GM12878 (cell line): ENCODE measurements at regions not wholly inside any gene's neighbourhood (a gene's known extent, or its start where the extent isn't known, plus 50 kb on each side); places are given as distances from the start of the nearest gene placed in this dataset.
A peak's percentile ranks its signal among the peaks of the same experiment; 100 is the strongest.

ENCODE experiments used
- ATAC-seq: fragments of 200-7000 bp; cut with Tn5 transposase; 3 replicates; pipeline ENCODE4 v1.9.1; 2020; ENCODE audit warnings: mild to moderate bottlenecking, moderate library complexity
- BruUV-seq: library from RNA; stranded (reverse); fragments of 400-500 nt; replicated peaks from 2 replicates; lab custom pipeline; 2021; lab: Mats Ljungman, UMichigan
- CTCF ChIA-PET: fragments of 300-600 bp; sonication (Branson Sonifier 250); formaldehyde crosslinking; extraction: SDS; loops from one replicate; lab custom pipeline; 2021; ENCODE audit warnings: inconsistent platforms; lab: Yijun Ruan, JAX
- POLR2A ChIA-PET: fragments of 350-600 bp; formaldehyde crosslinking; extraction: SDS; loops from one replicate; lab custom pipeline; 2021; ENCODE audit warnings: inconsistent platforms; lab: Charles Lee
- RAD21 ChIA-PET: fragments of 300-600 bp; sonication (Branson Sonifier 250); formaldehyde crosslinking; loops from one replicate; lab custom pipeline; 2023; ENCODE audit warnings: antibody characterized with exemption; ENCODE audit not compliant: unreplicated experiment; lab: Charles Lee
- SMC1A ChIA-PET: fragments of 300-600 bp; sonication (Branson Sonifier 250); formaldehyde crosslinking; loops from one replicate; lab custom pipeline; 2023; ENCODE audit not compliant: unreplicated experiment, uncharacterized antibody; lab: Charles Lee
- DNase-seq: peaks from one replicate; pipeline ENCODE4 v3.0.0-alpha.2; 2011; ENCODE audit warnings: low read depth, low spot score
- FAIRE-seq: peaks from 3 replicates; lab custom pipeline; 2011; peaks lifted over from hg19 to GRCh38; lab: Jason Lieb, UNC
- H2AFZ ChIP-seq: 2 replicates; pipeline ENCODE4 v1.6.0; 2011; ENCODE audit warnings: low read depth, low read length, control low read depth; ENCODE audit not compliant: control insufficient read depth
- H3K27ac ChIP-seq: 2 replicates; pipeline ENCODE4 v1.5.1; 2011; ENCODE audit warnings: control low read depth; ENCODE audit not compliant: control insufficient read depth, insufficient read depth
- H3K27me3 ChIP-seq, 2 experiments: replicated peaks in 1 of 2; 2 replicates each; pipeline versions ENCODE4 v1.6.0 to v1.6.1; 2011; ENCODE audit warnings: low read length in 1 of 2; ENCODE audit not compliant: control insufficient read depth in 2 of 2, insufficient read depth in 2 of 2
- H3K36me3 ChIP-seq, 2 experiments: 2 replicates each; pipeline ENCODE4 v1.5.1; 2011; ENCODE audit warnings: low read length in 1 of 2; ENCODE audit not compliant: control insufficient read depth in 2 of 2, insufficient read depth in 2 of 2
- H3K4me1 ChIP-seq: 2 replicates; pipeline ENCODE4 v1.6.1; 2011; ENCODE audit warnings: mild to moderate bottlenecking, low read length, moderate library complexity, mixed read lengths; ENCODE audit not compliant: control insufficient read depth, insufficient read depth
- H3K4me2 ChIP-seq: 2 replicates; pipeline ENCODE4 v1.6.0; 2011; ENCODE audit warnings: control low read depth; ENCODE audit not compliant: control insufficient read depth, insufficient read depth
- H3K4me3 ChIP-seq: fragments of 200-600 bp; sonication (generic); 2 replicates; pipeline ENCODE4 v1.5.1; 2016
- H3K79me2 ChIP-seq: 2 replicates; pipeline ENCODE4 v1.6.0; 2011; ENCODE audit warnings: low read length; ENCODE audit not compliant: control insufficient read depth, insufficient read depth
- H3K9ac ChIP-seq: 2 replicates; pipeline ENCODE4 v1.8.0; 2011; ENCODE audit warnings: low read length, control low read depth, mixed read lengths; ENCODE audit not compliant: control insufficient read depth, insufficient read depth
- H3K9me3 ChIP-seq: replicated peaks from 3 replicates; pipeline ENCODE4 v1.5.1; 2011; ENCODE audit warnings: mild to moderate bottlenecking, low read length; ENCODE audit not compliant: control insufficient read depth, insufficient read depth
- H4K20me1 ChIP-seq: 2 replicates; pipeline ENCODE4 v1.6.0; 2011; ENCODE audit not compliant: control insufficient read depth, insufficient read depth
- JUNB ChIP-seq: IDR thresholded peaks from 2 replicates; pipeline ENCODE4 v1.6.1; 2016; ENCODE audit warnings: antibody characterized with exemption, mild to moderate bottlenecking
- KDM1A ChIP-seq: fragments of 200-600 bp; sonication (generic); IDR thresholded peaks from 2 replicates; pipeline ENCODE4 v1.6.1; 2016; ENCODE audit warnings: borderline replicate concordance
- MTA3 ChIP-seq: IDR thresholded peaks from 2 replicates; pipeline ENCODE4 v1.6.1; 2012; ENCODE audit warnings: low read length, inconsistent platforms, borderline replicate concordance
- PAX5 ChIP-seq: IDR thresholded peaks from 2 replicates; pipeline ENCODE4 v1.6.1; 2011; ENCODE audit warnings: low read depth, low read length, borderline replicate concordance
- REST ChIP-seq: IDR thresholded peaks from 2 replicates; pipeline ENCODE4 v1.6.1; 2012; ENCODE audit warnings: mild to moderate bottlenecking, low read depth, low read length
- SMAD1 ChIP-seq: fragments of 450-650 bp; IDR thresholded peaks from 2 replicates; pipeline ENCODE4 v1.6.1; 2018; ENCODE audit warnings: mild to moderate bottlenecking, low read depth; ENCODE audit not compliant: partially characterized antibody
- SRF ChIP-seq, 2 experiments: IDR thresholded peaks; 2 replicates each; pipeline ENCODE4 v1.6.1; 2011; ENCODE audit warnings: low read depth in 2 of 2, low read length in 2 of 2, mild to moderate bottlenecking in 1 of 2, moderate library complexity in 1 of 2
- ZNF274 ChIP-seq: IDR thresholded peaks from one replicate; pipeline ENCODE4 v1.8.0; 2011; ENCODE audit not compliant: insufficient read length, insufficient read depth
- ZZZ3 ChIP-seq: IDR thresholded peaks from 2 replicates; pipeline ENCODE4 v1.6.1; 2011; ENCODE audit warnings: low read depth; ENCODE audit not compliant: control insufficient read depth, insufficient read length
- WGBS: methylation state at CpG from one replicate; pipeline ENCODE4 v1.1.6; 2016; ENCODE audit warnings: low lambda C conversion rate; ENCODE audit not compliant: insufficient replicate concordance, insufficient coverage; ENCODE audit errors: missing lambda C conversion rate; 5-methylcytosine and 5-hydroxymethylcytosine counted together
- in situ Hi-C: fragments of 300-500 bp; cut with MboI; formaldehyde crosslinking; loops from 9 replicates; pipeline ENCODE4 v1.14.3; 2018; ENCODE audit warnings: mixed read lengths
- intact Hi-C: fragments of 100-400 bp; cut with micrococcal nuclease; formaldehyde crosslinking; loops from one replicate; pipeline ENCODE4 v1.14.2; 2022; ENCODE audit not compliant: unreplicated experiment
- TF ChIP-seq, protein P1 (sequence below): fragments of 450-650 bp; formaldehyde crosslinking; IDR thresholded peaks from 2 replicates; pipeline ENCODE4 v1.5.0; 2022; ENCODE audit warnings: mild to moderate bottlenecking, missing genetic modification characterization

DNA sequence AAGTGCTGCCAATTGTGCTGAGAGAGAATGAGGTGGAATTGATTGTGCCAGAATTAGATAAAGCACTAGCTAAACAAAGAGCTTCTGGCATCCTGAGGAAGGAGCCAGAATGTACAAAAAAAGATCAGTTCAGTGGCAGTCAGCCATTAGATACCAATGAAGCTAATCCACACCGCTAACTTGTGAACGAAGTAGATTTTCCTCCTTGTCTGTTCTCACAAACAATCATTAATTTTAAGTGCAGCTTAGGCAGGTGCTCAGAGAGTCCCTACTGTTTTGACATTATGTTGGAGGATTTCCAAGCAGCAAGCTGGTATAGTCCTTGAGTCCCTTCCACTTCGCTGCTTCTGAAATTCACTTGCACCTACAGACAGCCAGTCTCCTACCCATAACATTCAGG lies 617.4 kb downstream of the CENPC start:
- in situ Hi-C loops, result no loop called here
- H3K27ac ChIP-seq, result no peak overlapping the region
- FAIRE-seq (peak; percentile 78), DNase-seq (no peak), ATAC-seq (no peak)
- no peaks in the 10 kb centered on the region for H3K9me3 ChIP-seq
- CTCF ChIA-PET, result no interaction called here
- no peak overlapping the region for H3K9ac ChIP-seq
- H3K36me3 ChIP-seq, result no peaks in the 10 kb centered on the region
- 41% methylated on average over 3 of the region's 3 CpGs for WGBS
- SMC1A ChIA-PET, result interaction anchor here (0.6 to 0.8 kb wide), 2 partner anchors 118 to 1128 kb away, joined by 3 to 4 read pairs; no protein-coding TSS in a partner anchor
- TF ChIP-seq JUNB, result no peak
- TF ChIP-seq MTA3, result no peak
- no peak for TF ChIP-seq SMAD1
- TF ChIP-seq KDM1A, result no peak
- no peak for TF ChIP-seq ZNF274
- TF ChIP-seq PAX5, result no peak
- TF ChIP-seq, protein P1, sequence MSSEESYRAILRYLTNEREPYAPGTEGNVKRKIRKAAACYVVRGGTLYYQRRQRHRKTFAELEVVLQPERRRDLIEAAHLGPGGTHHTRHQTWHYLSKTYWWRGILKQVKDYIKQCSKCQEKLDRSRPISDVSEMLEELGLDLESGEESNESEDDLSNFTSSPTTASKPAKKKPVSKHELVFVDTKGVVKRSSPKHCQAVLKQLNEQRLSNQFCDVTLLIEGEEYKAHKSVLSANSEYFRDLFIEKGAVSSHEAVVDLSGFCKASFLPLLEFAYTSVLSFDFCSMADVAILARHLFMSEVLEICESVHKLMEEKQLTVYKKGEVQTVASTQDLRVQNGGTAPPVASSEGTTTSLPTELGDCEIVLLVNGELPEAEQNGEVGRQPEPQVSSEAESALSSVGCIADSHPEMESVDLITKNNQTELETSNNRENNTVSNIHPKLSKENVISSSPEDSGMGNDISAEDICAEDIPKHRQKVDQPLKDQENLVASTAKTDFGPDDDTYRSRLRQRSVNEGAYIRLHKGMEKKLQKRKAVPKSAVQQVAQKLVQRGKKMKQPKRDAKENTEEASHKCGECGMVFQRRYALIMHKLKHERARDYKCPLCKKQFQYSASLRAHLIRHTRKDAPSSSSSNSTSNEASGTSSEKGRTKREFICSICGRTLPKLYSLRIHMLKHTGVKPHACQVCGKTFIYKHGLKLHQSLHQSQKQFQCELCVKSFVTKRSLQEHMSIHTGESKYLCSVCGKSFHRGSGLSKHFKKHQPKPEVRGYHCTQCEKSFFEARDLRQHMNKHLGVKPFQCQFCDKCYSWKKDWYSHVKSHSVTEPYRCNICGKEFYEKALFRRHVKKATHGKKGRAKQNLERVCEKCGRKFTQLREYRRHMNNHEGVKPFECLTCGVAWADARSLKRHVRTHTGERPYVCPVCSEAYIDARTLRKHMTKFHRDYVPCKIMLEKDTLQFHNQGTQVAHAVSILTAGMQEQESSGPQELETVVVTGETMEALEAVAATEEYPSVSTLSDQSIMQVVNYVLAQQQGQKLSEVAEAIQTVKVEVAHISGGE, result no peak
- no peak for TF ChIP-seq REST
- TF ChIP-seq SRF (IDR thresholded peaks at IDR 0.05; ENCODE audit: low read depth in 2 of 2, low read length in 2 of 2), result no peak
- no peak for TF ChIP-seq ZZZ3
- no peak overlapping the region for H3K4me2 ChIP-seq
- no peak overlapping the region for H3K4me3 ChIP-seq
- BruUV-seq, result no TSS peak
- no peaks in the 10 kb centered on the region for H3K27me3 ChIP-seq
- RAD21 ChIA-PET, result no interaction called here
- no peak overlapping the region for H2AFZ ChIP-seq
- intact Hi-C loops, result no loop called here
- H3K4me1 ChIP-seq, result no peaks in the 10 kb centered on the region
- POLR2A ChIA-PET, result no interaction called here
- no peaks in the 10 kb centered on the region for H4K20me1 ChIP-seq
- H3K79me2 ChIP-seq, result no peaks in the 10 kb centered on the region
